ENCODE measurements at regions not wholly inside any gene's neighbourhood (a gene's known extent, or its start where the extent isn't known, plus 50 kb on each side); places are given as distances from the start of the nearest gene placed in this dataset.

DNA sequence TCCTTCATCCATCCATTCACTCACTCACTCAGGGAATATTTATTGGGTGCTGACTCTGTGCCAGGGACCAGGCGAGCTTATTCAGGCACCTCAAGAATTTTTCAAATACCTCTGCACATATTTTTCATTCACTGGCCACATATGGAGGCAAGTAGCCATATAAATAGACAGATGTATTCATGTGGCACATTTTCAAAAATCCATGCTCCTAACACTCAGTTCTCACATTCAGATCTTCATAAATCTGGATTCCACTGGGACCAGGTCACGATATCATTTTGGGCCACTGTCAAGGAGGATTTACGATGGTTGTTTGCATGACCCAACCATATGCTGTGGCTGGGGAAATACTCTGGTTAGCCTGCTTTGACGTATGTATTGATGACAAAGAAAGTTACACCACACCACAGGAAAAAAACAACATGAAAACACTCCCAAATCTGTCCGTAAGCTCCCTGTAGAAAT, 241.8 kb upstream of the LRTM1 start:
- TF ChIP-seq CTCF (IDR thresholded peaks at IDR 0.05; ENCODE audit: low read depth, low read length) (no peak), POLR2A (IDR thresholded peaks at IDR 0.05; ENCODE audit: extremely low read depth, insufficient read length) (no peak)
